HL-60 (cell line): ENCODE measurements at regions not wholly inside any gene's neighbourhood (a gene's known extent, or its start where the extent isn't known, plus 50 kb on each side); places are given as distances from the start of the nearest gene placed in this dataset.

Experiments used
- DNase-seq, 2 experiments: peaks; one replicate each; pipeline ENCODE4 v3.0.0-alpha.2; 2010 to 2020; ENCODE audit warnings: low read depth in 1 of 2, low spot score in 1 of 2
- H3K27ac ChIP-seq: fragments of 250-450 bp; sonication (Bioruptor Pico); replicated peaks from 2 replicates; pipeline ENCODE4 v1.5.1; 2020; ENCODE audit warnings: mild to moderate bottlenecking, moderate library complexity
- H3K27me3 ChIP-seq: fragments of 250-450 bp; sonication (Bioruptor Pico); 2 replicates; pipeline ENCODE4 v1.5.1; 2021; ENCODE audit warnings: mild to moderate bottlenecking, moderate library complexity; ENCODE audit not compliant: insufficient read depth, poor library complexity, severe bottlenecking
- H3K4me3 ChIP-seq: replicated peaks from 2 replicates; pipeline ENCODE4 v1.5.1; 2011; ENCODE audit warnings: mild to moderate bottlenecking, control low read depth, low read length; ENCODE audit not compliant: insufficient read depth
- GABPA ChIP-seq: IDR thresholded peaks from 2 replicates; pipeline ENCODE4 v1.6.1; 2012; ENCODE audit warnings: low read depth
- POLR2AphosphoS5 ChIP-seq: IDR thresholded peaks from 2 replicates; pipeline ENCODE4 v1.6.1; 2012; ENCODE audit warnings: low read depth
- SPI1 ChIP-seq: IDR thresholded peaks from 2 replicates; pipeline ENCODE4 v1.6.1; 2012; ENCODE audit warnings: low read depth, mild to moderate bottlenecking, borderline replicate concordance
- TF ChIP-seq, protein P1 (sequence below): IDR thresholded peaks from 2 replicates; pipeline ENCODE4 v1.6.1; 2012; ENCODE audit warnings: low read depth; ENCODE audit not compliant: insufficient replicate concordance
- TF ChIP-seq, protein P2 (sequence below): IDR thresholded peaks from one replicate; pipeline ENCODE4 v1.5.1; 2011; ENCODE audit warnings: low read length, control low read depth, inconsistent platforms; ENCODE audit not compliant: insufficient read depth

- no peak overlapping the region for H3K27ac ChIP-seq
- no peak for TF ChIP-seq SPI1
- TF ChIP-seq, protein P1, sequence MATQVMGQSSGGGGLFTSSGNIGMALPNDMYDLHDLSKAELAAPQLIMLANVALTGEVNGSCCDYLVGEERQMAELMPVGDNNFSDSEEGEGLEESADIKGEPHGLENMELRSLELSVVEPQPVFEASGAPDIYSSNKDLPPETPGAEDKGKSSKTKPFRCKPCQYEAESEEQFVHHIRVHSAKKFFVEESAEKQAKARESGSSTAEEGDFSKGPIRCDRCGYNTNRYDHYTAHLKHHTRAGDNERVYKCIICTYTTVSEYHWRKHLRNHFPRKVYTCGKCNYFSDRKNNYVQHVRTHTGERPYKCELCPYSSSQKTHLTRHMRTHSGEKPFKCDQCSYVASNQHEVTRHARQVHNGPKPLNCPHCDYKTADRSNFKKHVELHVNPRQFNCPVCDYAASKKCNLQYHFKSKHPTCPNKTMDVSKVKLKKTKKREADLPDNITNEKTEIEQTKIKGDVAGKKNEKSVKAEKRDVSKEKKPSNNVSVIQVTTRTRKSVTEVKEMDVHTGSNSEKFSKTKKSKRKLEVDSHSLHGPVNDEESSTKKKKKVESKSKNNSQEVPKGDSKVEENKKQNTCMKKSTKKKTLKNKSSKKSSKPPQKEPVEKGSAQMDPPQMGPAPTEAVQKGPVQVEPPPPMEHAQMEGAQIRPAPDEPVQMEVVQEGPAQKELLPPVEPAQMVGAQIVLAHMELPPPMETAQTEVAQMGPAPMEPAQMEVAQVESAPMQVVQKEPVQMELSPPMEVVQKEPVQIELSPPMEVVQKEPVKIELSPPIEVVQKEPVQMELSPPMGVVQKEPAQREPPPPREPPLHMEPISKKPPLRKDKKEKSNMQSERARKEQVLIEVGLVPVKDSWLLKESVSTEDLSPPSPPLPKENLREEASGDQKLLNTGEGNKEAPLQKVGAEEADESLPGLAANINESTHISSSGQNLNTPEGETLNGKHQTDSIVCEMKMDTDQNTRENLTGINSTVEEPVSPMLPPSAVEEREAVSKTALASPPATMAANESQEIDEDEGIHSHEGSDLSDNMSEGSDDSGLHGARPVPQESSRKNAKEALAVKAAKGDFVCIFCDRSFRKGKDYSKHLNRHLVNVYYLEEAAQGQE: no peak
- TF ChIP-seq GABPA: no peak
- TF ChIP-seq, protein P2, sequence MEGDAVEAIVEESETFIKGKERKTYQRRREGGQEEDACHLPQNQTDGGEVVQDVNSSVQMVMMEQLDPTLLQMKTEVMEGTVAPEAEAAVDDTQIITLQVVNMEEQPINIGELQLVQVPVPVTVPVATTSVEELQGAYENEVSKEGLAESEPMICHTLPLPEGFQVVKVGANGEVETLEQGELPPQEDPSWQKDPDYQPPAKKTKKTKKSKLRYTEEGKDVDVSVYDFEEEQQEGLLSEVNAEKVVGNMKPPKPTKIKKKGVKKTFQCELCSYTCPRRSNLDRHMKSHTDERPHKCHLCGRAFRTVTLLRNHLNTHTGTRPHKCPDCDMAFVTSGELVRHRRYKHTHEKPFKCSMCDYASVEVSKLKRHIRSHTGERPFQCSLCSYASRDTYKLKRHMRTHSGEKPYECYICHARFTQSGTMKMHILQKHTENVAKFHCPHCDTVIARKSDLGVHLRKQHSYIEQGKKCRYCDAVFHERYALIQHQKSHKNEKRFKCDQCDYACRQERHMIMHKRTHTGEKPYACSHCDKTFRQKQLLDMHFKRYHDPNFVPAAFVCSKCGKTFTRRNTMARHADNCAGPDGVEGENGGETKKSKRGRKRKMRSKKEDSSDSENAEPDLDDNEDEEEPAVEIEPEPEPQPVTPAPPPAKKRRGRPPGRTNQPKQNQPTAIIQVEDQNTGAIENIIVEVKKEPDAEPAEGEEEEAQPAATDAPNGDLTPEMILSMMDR: no peak
- TF ChIP-seq POLR2AphosphoS5: no peak
- H3K4me3 ChIP-seq: no peak overlapping the region
- no peaks in the 10 kb centered on the region for H3K27me3 ChIP-seq
- DNase-seq: no peak
These were observed 277.4 kb upstream of the SESN3 start for GRCh38 chr11:95508219-95508890.

- Histone ChIP-seq H3K27me3 (no peaks in the 10 kb centered on the region), H3K27ac (no peak overlapping the region), H3K4me3 (no peak overlapping the region)
- DNase-seq: no peak
- TF ChIP-seq SPI1: no peak
- no peak for TF ChIP-seq POLR2AphosphoS5
- TF ChIP-seq, protein P2: no peak
- TF ChIP-seq GABPA: no peak
- TF ChIP-seq, protein P1: no peak
These were observed 276.8 kb upstream of the SESN3 start for GRCh38 chr11:95507794-95508193.

DNA sequence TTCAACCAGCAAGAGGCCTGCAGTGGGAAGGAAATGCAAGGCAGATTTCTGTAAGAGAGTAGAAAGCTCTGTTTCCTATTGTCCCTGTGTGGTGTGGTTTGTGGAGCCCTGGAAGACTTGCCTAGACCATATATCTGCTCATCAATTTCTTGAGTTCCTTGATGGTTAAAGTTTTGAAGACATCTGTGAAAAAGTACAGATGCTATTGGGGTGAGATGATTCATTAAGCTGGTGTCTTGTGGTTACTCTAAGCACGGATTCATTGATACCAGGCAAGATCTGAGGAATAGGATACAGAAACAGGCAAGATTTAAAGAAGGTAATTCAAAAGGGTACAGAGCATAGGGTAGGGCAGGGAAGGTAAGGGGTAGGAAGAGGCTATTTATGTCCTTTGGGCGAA is 275.8 kb upstream of the SESN3 start:
- Histone ChIP-seq H3K4me3 (no peak overlapping the region), H3K27ac (no peak overlapping the region), H3K27me3 (no peaks in the 10 kb centered on the region)
- TF ChIP-seq GABPA (no peak), POLR2AphosphoS5 (no peak)
- TF ChIP-seq, protein P2: no peak
- no peak for DNase-seq

GRCh38 chr11:95505927-95506426 is 275.0 kb upstream of the SESN3 start:
- Histone ChIP-seq H3K4me3 (no peak overlapping the region), H3K27me3 (no peaks in the 10 kb centered on the region), H3K27ac (no peak overlapping the region)
- peak; percentile 73; the same call in 1 of the 2 replicates for TF ChIP-seq SPI1
- TF ChIP-seq, protein P2: no peak
- peak in 1 of 2 experiments; percentile 39 for DNase-seq
